Kidney tubule cell (primary cell): ENCODE measurements at regions not wholly inside any gene's neighbourhood (a gene's known extent, or its start where the extent isn't known, plus 50 kb on each side); places are given as distances from the start of the nearest gene placed in this dataset.
"Not testable (repeated sequence)": the region's sequence is repeated elsewhere in the genome, so short reads cannot be mapped to it uniquely, and the experiment has no call there.

Experiments
- DNase-seq: peaks from one replicate; pipeline ENCODE4 v3.0.0-alpha.2; 2018; ENCODE audit warnings: low spot score

- no peak for DNase-seq
These were observed 246.1 kb downstream of the DNAJB9 start for GRCh38 chr7:108815815-108816214.

GRCh38 chr7:108818742-108819141 is 249.1 kb downstream of the DNAJB9 start:
- no peak for DNase-seq

GRCh38 chr7:108824840-108825580 is 255.3 kb downstream of the DNAJB9 start:
- DNase-seq, result peak; percentile 85

GRCh38 chr7:108825581-108825909 is 255.9 kb downstream of the DNAJB9 start:
- DNase-seq, result no peak

GRCh38 chr7:108836256-108836655 is 266.6 kb downstream of the DNAJB9 start:
- peak; percentile 8 for DNase-seq

- DNase-seq, result no peak
These were observed 268.5 kb downstream of the DNAJB9 start for GRCh38 chr7:108838198-108838597.

- DNase-seq, result peak; percentile 10
These were observed 269.4 kb downstream of the DNAJB9 start for GRCh38 chr7:108839076-108839475.

- no peak for DNase-seq
These were observed 276.3 kb downstream of the DNAJB9 start for GRCh38 chr7:108845951-108846350.

GRCh38 chr7:108846471-108846870 is 276.8 kb downstream of the DNAJB9 start:
- DNase-seq, result no peak

GRCh38 chr7:108848486-108848885 is 278.8 kb downstream of the DNAJB9 start:
- DNase-seq, result no peak

GRCh38 chr7:108860615-108861014 is 290.9 kb downstream of the DNAJB9 start:
- DNase-seq, result no peak

GRCh38 chr7:108861071-108861470 is 291.4 kb downstream of the DNAJB9 start:
- no peak for DNase-seq

GRCh38 chr7:108863227-108863848 is 293.7 kb downstream of the DNAJB9 start:
- DNase-seq, result no peak

- DNase-seq, result no peak
These were observed 299.4 kb downstream of the DNAJB9 start for GRCh38 chr7:108869070-108869469.

- peak; percentile 12 for DNase-seq
These were observed 305.5 kb downstream of the DNAJB9 start for GRCh38 chr7:108875139-108875538.

GRCh38 chr7:108890862-108891261 is 321.2 kb downstream of the DNAJB9 start:
- no peak for DNase-seq

- DNase-seq, result no peak
These were observed 338.8 kb downstream of the DNAJB9 start for GRCh38 chr7:108908456-108908855.

GRCh38 chr7:108911016-108911415 is 341.3 kb downstream of the DNAJB9 start:
- no peak for DNase-seq

GRCh38 chr7:108920490-108920889 is 350.8 kb downstream of the DNAJB9 start:
- no peak for DNase-seq

GRCh38 chr7:108943048-108943447 is 373.4 kb downstream of the DNAJB9 start:
- DNase-seq, result not testable (repeated sequence)

GRCh38 chr7:108947526-108947925 is 377.9 kb downstream of the DNAJB9 start:
- no peak for DNase-seq

GRCh38 chr7:108972004-108972403 is 402.3 kb downstream of the DNAJB9 start:
- DNase-seq, result no peak

GRCh38 chr7:108973075-108973474 is 403.4 kb downstream of the DNAJB9 start:
- DNase-seq, result peak; percentile 5

- no peak for DNase-seq
These were observed 405.0 kb downstream of the DNAJB9 start for GRCh38 chr7:108974641-108975040.
